HepG2 (cell line): ENCODE measurements at regions not wholly inside any gene's neighbourhood (a gene's known extent, or its start where the extent isn't known, plus 50 kb on each side); places are given as distances from the start of the nearest gene placed in this dataset.

Experiments used
- ATAC-seq: fragments of 200-7000 bp; cut with Tn5 transposase; 3 replicates; pipeline ENCODE4 v1.9.1; 2020; ENCODE audit warnings: mild to moderate bottlenecking, moderate library complexity
- BruUV-seq: library from RNA; stranded (reverse); fragments of 400-500 nt; replicated peaks from 2 replicates; lab custom pipeline; 2021; lab: Mats Ljungman, UMichigan
- CTCF ChIA-PET: fragments of 300-600 bp; formaldehyde crosslinking; extraction: SDS; loops from one replicate; lab custom pipeline; 2021; ENCODE audit warnings: low total read pairs, inconsistent platforms, low intra/inter-chr PET ratio; lab: Yijun Ruan, JAX
- POLR2A ChIA-PET: fragments of 350-600 bp; sonication (Branson Sonifier 250); formaldehyde crosslinking; loops from one replicate; lab custom pipeline; 2020; ENCODE audit warnings: antibody characterized with exemption, inconsistent platforms; lab: Yijun Ruan, JAX
- DNase-seq: peaks from one replicate; pipeline ENCODE4 v3.0.0-alpha.2; 2015; ENCODE audit warnings: low spot score
- FAIRE-seq: peaks from 3 replicates; lab custom pipeline; 2011; peaks lifted over from hg19 to GRCh38; lab: Jason Lieb, UNC
- H2AFZ ChIP-seq: one replicate; pipeline ENCODE4 v1.6.1; 2011; ENCODE audit warnings: low read length, inconsistent platforms
- H3K27ac ChIP-seq: fragments of 300-600 bp; 3 replicates; pipeline ENCODE4 v1.8.0; 2011; ENCODE audit warnings: mixed run types, mild to moderate bottlenecking, mixed read lengths, low read length, inconsistent platforms; ENCODE audit not compliant: insufficient read depth; ENCODE audit errors: extremely low read length
- H3K27me3 ChIP-seq, 2 experiments: fragments of 200-600 bp in 1 of 2; 2 replicates in 1 of 2; 3 replicates in 1 of 2; pipeline versions ENCODE4 v1.6.0 to v1.8.0; 2011; ENCODE audit warnings: low read length in 2 of 2, mild to moderate bottlenecking in 2 of 2, moderate library complexity in 2 of 2, inconsistent platforms in 1 of 2; ENCODE audit not compliant: insufficient read depth in 2 of 2, control insufficient read depth in 1 of 2
- H3K36me3 ChIP-seq, 2 experiments: fragments of 200-600 bp in 1 of 2; replicated peaks in 1 of 2; 2 replicates in 1 of 2; 3 replicates in 1 of 2; pipeline versions ENCODE4 v1.5.1 to v1.8.0; 2011; ENCODE audit warnings: low read length in 2 of 2, inconsistent platforms in 1 of 2; ENCODE audit not compliant: insufficient read depth in 2 of 2, control insufficient read depth in 1 of 2
- H3K4me1 ChIP-seq: 2 replicates; pipeline ENCODE4 v1.5.1; 2012; ENCODE audit warnings: low read length, inconsistent platforms; ENCODE audit not compliant: insufficient read depth
- H3K4me2 ChIP-seq: 2 replicates; pipeline ENCODE4 v1.6.0; 2011; ENCODE audit warnings: low read depth, low read length, inconsistent platforms
- H3K4me3 ChIP-seq, 3 experiments: fragments of 200-600 bp in 1 of 3; sonication (generic), shearing (Covaris generic) in 1 of 3; replicated peaks in 1 of 3; 2 replicates each; pipeline ENCODE4 v1.5.1; 2011 to 2016; ENCODE audit warnings: low read length in 3 of 3, inconsistent platforms in 2 of 3, low read depth in 2 of 3, mild to moderate bottlenecking in 2 of 3, control low read depth in 1 of 3, mixed read lengths in 1 of 3; ENCODE audit not compliant: insufficient read depth in 1 of 3
- H3K79me2 ChIP-seq: one replicate; pipeline ENCODE4 v1.6.1; 2011; ENCODE audit warnings: low read length, inconsistent platforms; ENCODE audit not compliant: insufficient read depth
- H3K9ac ChIP-seq: 2 replicates; pipeline ENCODE4 v1.6.0; 2011; ENCODE audit warnings: mild to moderate bottlenecking, low read depth, low read length, inconsistent platforms; ENCODE audit not compliant: insufficient read depth
- H3K9me3 ChIP-seq: 2 replicates; pipeline ENCODE4 v1.5.1; 2012; ENCODE audit warnings: mild to moderate bottlenecking, low read length
- H4K20me1 ChIP-seq: 2 replicates; pipeline ENCODE4 v1.6.0; 2011; ENCODE audit warnings: inconsistent platforms, mild to moderate bottlenecking, low read length, moderate library complexity; ENCODE audit not compliant: insufficient read depth
- CBFB ChIP-seq: sonication (generic); formaldehyde crosslinking; IDR thresholded peaks from 2 replicates; pipeline ENCODE4 v1.4.0; 2020; ENCODE audit warnings: missing genetic modification reagents
- CCDC6 ChIP-seq: sonication (generic); formaldehyde crosslinking; IDR thresholded peaks from 2 replicates; pipeline ENCODE4 v1.8.1; 2022; ENCODE audit warnings: mild to moderate bottlenecking, missing genetic modification reagents, moderate library complexity
- EEA1 ChIP-seq: sonication (generic); formaldehyde crosslinking; IDR thresholded peaks from 2 replicates; pipeline ENCODE4 v1.5.1; 2020; ENCODE audit warnings: mild to moderate bottlenecking, missing genetic modification reagents, borderline replicate concordance
- ELF3 ChIP-seq: IDR thresholded peaks from 2 replicates; pipeline ENCODE4 v1.6.1; 2016; ENCODE audit warnings: missing genetic modification reagents, missing compliant biosample characterization
- EP300 ChIP-seq, 3 experiments: sonication (generic) in 1 of 3; formaldehyde crosslinking in 1 of 3; IDR thresholded peaks; 2 replicates each; pipeline versions ENCODE4 v1.5.1 to v1.6.1; 2011 to 2020; ENCODE audit warnings: low read depth in 2 of 3, low read length in 2 of 3, borderline replicate concordance in 1 of 3, improper control_type of control experiment in 1 of 3, mild to moderate bottlenecking in 1 of 3, missing genetic modification reagents in 1 of 3, moderate library complexity in 1 of 3
- HNRNPH1 ChIP-seq: fragments of 200-400 bp; formaldehyde crosslinking; optimal IDR thresholded peaks from 2 replicates; pipeline ENCODE3; 2017; ENCODE audit warnings: mild to moderate bottlenecking, low read depth, low read length
- KLF11 ChIP-seq: IDR thresholded peaks from 2 replicates; pipeline ENCODE4 v1.6.1; 2016; ENCODE audit warnings: missing compliant biosample characterization
- MTF2 ChIP-seq: sonication (generic); formaldehyde crosslinking; IDR thresholded peaks from 2 replicates; pipeline ENCODE4 v1.5.0; 2020; ENCODE audit warnings: missing genetic modification reagents, borderline replicate concordance
- RFX3 ChIP-seq: IDR thresholded peaks from 2 replicates; pipeline ENCODE4 v1.6.1; 2016; ENCODE audit warnings: missing biosample characterization, missing genetic modification reagents
- SIX1 ChIP-seq: sonication (generic); formaldehyde crosslinking; IDR thresholded peaks from 2 replicates; pipeline ENCODE4 v1.4.0; 2020; ENCODE audit warnings: missing genetic modification reagents, borderline replicate concordance
- SMAD3 ChIP-seq: sonication (generic); formaldehyde crosslinking; IDR thresholded peaks from 2 replicates; pipeline ENCODE4 v1.4.0; 2020; ENCODE audit warnings: missing genetic modification reagents
- SOX5 ChIP-seq: IDR thresholded peaks from 2 replicates; pipeline ENCODE4 v1.6.1; 2016; ENCODE audit warnings: borderline replicate concordance
- TBX3 ChIP-seq: fragments of 450-650 bp; IDR thresholded peaks from 2 replicates; pipeline ENCODE4 v1.6.1; 2017; ENCODE audit warnings: antibody characterized with exemption, mild to moderate bottlenecking, inconsistent platforms, borderline replicate concordance
- TRIM24 ChIP-seq: sonication (generic); formaldehyde crosslinking; IDR thresholded peaks from 2 replicates; pipeline ENCODE4 v1.8.0; 2022; ENCODE audit warnings: mild to moderate bottlenecking, missing genetic modification reagents
- ZMYM2 ChIP-seq: sonication (generic); formaldehyde crosslinking; IDR thresholded peaks from 2 replicates; pipeline ENCODE4 v1.8.0; 2022; ENCODE audit warnings: mild to moderate bottlenecking, missing genetic modification reagents
- ZNF274 ChIP-seq: sonication (generic); formaldehyde crosslinking; IDR thresholded peaks from 2 replicates; pipeline ENCODE4 v1.5.1; 2020; ENCODE audit warnings: mild to moderate bottlenecking, missing genetic modification reagents
- ZNF446 ChIP-seq: sonication (generic); formaldehyde crosslinking; IDR thresholded peaks from 2 replicates; pipeline ENCODE4 v1.5.0; 2020; ENCODE audit warnings: mild to moderate bottlenecking, missing genetic modification reagents
- ZNF543 ChIP-seq: sonication (generic); formaldehyde crosslinking; IDR thresholded peaks from 2 replicates; pipeline ENCODE4 v1.4.0; 2020; ENCODE audit warnings: mild to moderate bottlenecking, missing genetic modification reagents
- ZSCAN12 ChIP-seq: sonication (generic); formaldehyde crosslinking; IDR thresholded peaks from 2 replicates; pipeline ENCODE4 v1.9.0; 2021; ENCODE audit warnings: mild to moderate bottlenecking, missing genetic modification reagents
- WGBS: methylation state at CpG from one replicate; pipeline ENCODE4 v1.1.6; 2017; ENCODE audit warnings: low lambda C conversion rate; 5-methylcytosine and 5-hydroxymethylcytosine counted together
- in situ Hi-C: cut with HindIII; loops from 2 replicates; pipeline ENCODE4 v1.10.0; 2017; ENCODE audit warnings: low pct_unique_long_range_greater_than_20kb; ENCODE audit not compliant: extremely low pct_ligation_motif_present
- intact Hi-C: fragments of 100-400 bp; cut with micrococcal nuclease; formaldehyde crosslinking; loops from one replicate; pipeline ENCODE4 v1.10.0; 2022; ENCODE audit not compliant: unreplicated experiment
- TF ChIP-seq, protein P1 (sequence below): IDR thresholded peaks from 2 replicates; pipeline ENCODE4 v1.6.1; 2016; ENCODE audit warnings: low read depth
- TF ChIP-seq, protein P2 (sequence below): sonication (generic); formaldehyde crosslinking; IDR thresholded peaks from 2 replicates; pipeline ENCODE4 v1.8.1; 2023; ENCODE audit warnings: mild to moderate bottlenecking, inconsistent platforms, moderate library complexity, missing genetic modification reagents, borderline replicate concordance

DNA sequence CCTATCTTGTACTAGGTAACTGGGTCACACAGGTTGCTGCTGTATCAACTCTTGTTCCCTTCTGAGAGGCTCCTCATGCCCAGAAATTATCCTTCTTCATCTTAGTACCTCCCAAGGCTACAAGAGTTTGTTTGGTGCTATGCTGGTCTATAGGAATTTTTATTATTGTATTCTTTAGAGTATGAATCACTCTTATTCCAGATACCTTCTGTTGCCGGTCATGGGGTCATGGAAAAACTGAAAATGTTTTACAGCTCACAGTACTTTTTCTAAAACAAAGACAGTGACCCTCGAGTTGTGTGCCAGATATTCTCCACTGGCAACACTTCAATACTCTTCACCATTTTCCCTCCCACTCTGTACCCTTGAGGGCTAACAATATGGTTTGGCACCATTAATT, 1598.0 kb upstream of the TMEM132C start:
- intact Hi-C loops (no loop called here), in situ Hi-C loops (no loop called here)
- FAIRE-seq (no peak), ATAC-seq (no peak), DNase-seq (no peak)
- no peak overlapping the region for H2AFZ ChIP-seq
- no TSS peak for BruUV-seq
- 2% methylated on average over 2 of the region's 2 CpGs for whole genome bisulfite sequencing
- H3K9ac ChIP-seq: no peak overlapping the region
- TF ChIP-seq CBFB (CRISPR knock-in tag) (no peak), ZMYM2 (CRISPR knock-in tag) (no peak), TBX3 (no peak), HNRNPH1 (no peak), SOX5 (CRISPR knock-in tag) (no peak), ZNF543 (CRISPR knock-in tag) (no peak), ELF3 (CRISPR knock-in tag) (no peak), ZNF274 (CRISPR knock-in tag) (no peak), RFX3 (no peak)
- ChIA-PET POLR2A (no interaction called here), CTCF (no interaction called here)
- H3K36me3 ChIP-seq: no peaks in the 10 kb centered on the region
- no peak overlapping the region for H3K27ac ChIP-seq
- no peaks in the 10 kb centered on the region for H4K20me1 ChIP-seq
- H3K79me2 ChIP-seq: no peaks in the 10 kb centered on the region
- H3K4me1 ChIP-seq: no peaks in the 10 kb centered on the region
- H3K4me2 ChIP-seq: no peak overlapping the region
- no peak overlapping the region for H3K4me3 ChIP-seq
- no peaks in the 10 kb centered on the region for H3K27me3 ChIP-seq
- H3K9me3 ChIP-seq: peaks cover 89% of the 10 kb centered on the region

DNA sequence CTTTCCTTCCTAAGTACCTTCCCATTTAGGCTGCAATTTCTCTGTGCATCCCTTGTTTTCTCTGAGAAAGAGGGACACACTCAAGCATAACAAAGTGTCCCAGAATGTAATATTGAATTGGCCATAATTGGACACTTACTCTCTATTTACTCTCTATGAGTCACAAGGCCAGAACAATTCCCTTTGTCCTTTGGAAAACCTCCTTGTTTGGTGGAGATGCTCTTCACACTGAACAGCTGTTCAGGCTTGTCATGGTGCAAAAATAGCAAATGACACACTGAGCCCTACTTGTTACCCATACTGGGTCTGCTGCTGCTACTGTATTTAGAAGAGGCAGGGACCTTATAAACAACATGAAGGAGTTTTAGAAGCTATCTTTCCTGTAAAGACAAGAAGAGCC, 1590.5 kb upstream of the TMEM132C start:
- no peaks in the 10 kb centered on the region for H4K20me1 ChIP-seq
- no peak overlapping the region for H3K9ac ChIP-seq
- no peak overlapping the region for H3K27ac ChIP-seq
- intact Hi-C loops: no loop called here
- ATAC-seq (no peak), DNase-seq (no peak), FAIRE-seq (no peak)
- in situ Hi-C loops: no loop called here
- no peak overlapping the region for H2AFZ ChIP-seq
- no peaks in the 10 kb centered on the region for H3K79me2 ChIP-seq
- no TSS peak for BruUV-seq
- H3K36me3 ChIP-seq: no peaks in the 10 kb centered on the region
- no peak for TF ChIP-seq ZNF446 (CRISPR knock-in tag)
- no peak for TF ChIP-seq EP300 (IDR thresholded peaks at IDR 0.05; ENCODE audit: low read depth in 2 of 2, low read length in 2 of 2)
- TF ChIP-seq EP300 (CRISPR knock-in tag; IDR thresholded peaks at IDR 0.05; ENCODE audit: borderline replicate concordance): no peak
- TF ChIP-seq SMAD3 (CRISPR knock-in tag): no peak
- TF ChIP-seq EEA1 (CRISPR knock-in tag): no peak
- TF ChIP-seq, protein P1, sequence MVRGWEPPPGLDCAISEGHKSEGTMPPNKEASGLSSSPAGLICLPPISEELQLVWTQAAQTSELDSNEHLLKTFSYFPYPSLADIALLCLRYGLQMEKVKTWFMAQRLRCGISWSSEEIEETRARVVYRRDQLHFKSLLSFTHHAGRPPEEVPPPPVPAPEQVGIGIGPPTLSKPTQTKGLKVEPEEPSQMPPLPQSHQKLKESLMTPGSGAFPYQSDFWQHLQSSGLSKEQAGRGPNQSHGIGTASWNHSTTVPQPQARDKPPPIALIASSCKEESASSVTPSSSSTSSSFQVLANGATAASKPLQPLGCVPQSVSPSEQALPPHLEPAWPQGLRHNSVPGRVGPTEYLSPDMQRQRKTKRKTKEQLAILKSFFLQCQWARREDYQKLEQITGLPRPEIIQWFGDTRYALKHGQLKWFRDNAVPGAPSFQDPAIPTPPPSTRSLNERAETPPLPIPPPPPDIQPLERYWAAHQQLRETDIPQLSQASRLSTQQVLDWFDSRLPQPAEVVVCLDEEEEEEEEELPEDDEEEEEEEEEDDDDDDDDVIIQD (CRISPR knock-in tag): no peak
- no peak for TF ChIP-seq ZSCAN12
- no peak for TF ChIP-seq TRIM24
- TF ChIP-seq KLF11: no peak
- TF ChIP-seq SIX1 (CRISPR knock-in tag): no peak
- TF ChIP-seq, protein P2, sequence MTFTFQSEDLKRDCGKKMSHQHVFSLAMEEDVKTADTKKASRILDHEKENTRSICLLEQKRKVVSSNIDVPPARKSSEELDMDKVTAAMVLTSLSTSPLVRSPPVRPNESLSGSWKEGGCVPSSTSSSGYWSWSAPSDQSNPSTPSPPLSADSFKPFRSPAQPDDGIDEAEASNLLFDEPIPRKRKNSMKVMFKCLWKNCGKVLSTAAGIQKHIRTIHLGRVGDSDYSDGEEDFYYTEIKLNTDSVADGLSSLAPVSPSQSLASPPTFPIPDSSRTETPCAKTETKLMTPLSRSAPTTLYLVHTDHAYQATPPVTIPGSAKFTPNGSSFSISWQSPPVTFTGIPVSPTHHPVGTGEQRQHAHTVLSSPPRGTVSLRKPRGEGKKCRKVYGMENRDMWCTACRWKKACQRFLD: no peak
- TF ChIP-seq CCDC6 (CRISPR knock-in tag): no peak
- TF ChIP-seq MTF2 (CRISPR knock-in tag): no peak
- H3K4me1 ChIP-seq: no peaks in the 10 kb centered on the region
- ChIA-PET POLR2A (no interaction called here), CTCF (no interaction called here)
- H3K27me3 ChIP-seq: no peaks in the 10 kb centered on the region
- H3K9me3 ChIP-seq: peaks cover 90% of the 10 kb centered on the region
- no peak overlapping the region for H3K4me3 ChIP-seq
- no peak overlapping the region for H3K4me2 ChIP-seq
